GM23248 (cell line): ENCODE measurements at regions not wholly inside any gene's neighbourhood (a gene's known extent, or its start where the extent isn't known, plus 50 kb on each side); places are given as distances from the start of the nearest gene placed in this dataset.

Experiments used
- EZH2 ChIP-seq: fragments of 200-600 bp; sonication (generic); IDR thresholded peaks from 2 replicates; pipeline ENCODE4 v1.6.1; 2018; ENCODE audit warnings: antibody characterized with exemption, mild to moderate bottlenecking; ENCODE audit not compliant: insufficient read depth, poor library complexity, severe bottlenecking
- EZH2phosphoT487 ChIP-seq: fragments of 200-600 bp; sonication (generic); IDR thresholded peaks from 2 replicates; pipeline ENCODE4 v1.6.1; 2018; ENCODE audit warnings: antibody characterized with exemption, moderate library complexity, mild to moderate bottlenecking, low read depth; ENCODE audit not compliant: insufficient read depth

DNA sequence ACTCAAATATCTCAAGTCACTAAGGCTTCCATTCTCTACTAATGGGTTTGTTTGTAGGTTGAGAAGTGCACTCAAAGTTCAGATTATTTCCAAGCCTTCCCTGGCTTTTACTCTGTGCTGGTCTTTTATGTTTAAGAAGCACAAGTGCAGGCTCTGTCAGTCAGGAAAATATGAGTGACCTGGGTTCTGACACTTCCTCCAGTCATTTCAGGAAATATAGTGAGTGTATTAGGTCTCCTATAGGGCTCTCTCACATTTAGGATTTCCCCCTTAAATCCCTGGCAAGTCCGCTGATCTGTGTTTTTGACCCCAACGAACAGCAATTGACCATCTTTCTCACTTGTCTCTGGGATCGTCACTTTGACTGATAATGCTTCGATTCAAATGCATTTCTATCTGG, 210.2 kb downstream of the ARPP21 start:
- no peak for TF ChIP-seq EZH2
- no peak for TF ChIP-seq EZH2phosphoT487
